Spleen (tissue), 7 donors: ENCODE measurements at regions not wholly inside any gene's neighbourhood (a gene's known extent, or its start where the extent isn't known, plus 50 kb on each side); places are given as distances from the start of the nearest gene placed in this dataset.

Source experiments
- POLR2A ChIP-seq, 3 donors: fragments of 450-650 bp; IDR thresholded peaks; one replicate each; pipeline ENCODE4 v1.5.1; 2017; ENCODE audit warnings: antibody characterized with exemption in 3 of 3, mild to moderate bottlenecking in 1 of 3
- TF ChIP-seq, protein P1 (sequence below), 11 experiments: fragments of 200-600 bp in 7 of 11; fragments of 450-650 bp in 4 of 11; sonication (generic) in 4 of 11; IDR thresholded peaks in 8 of 11; conservative IDR thresholded peaks in 3 of 11; 1 replicate in 7 of 11; 2 replicates in 4 of 11; pipeline versions ENCODE4 v1.4.0 to v1.8.0; 2016 to 2021; ENCODE audit warnings: antibody characterized with exemption in 11 of 11, inconsistent platforms in 4 of 11, mild to moderate bottlenecking in 1 of 11
- donor health status: DM: no; HTN: no; CAD: no; lungs with moderate emphysema.
- donor health status: DM: no; HTN: no; CAD: no.
- donor health status: DM: no; HTN: no; CAD: no.

DNA sequence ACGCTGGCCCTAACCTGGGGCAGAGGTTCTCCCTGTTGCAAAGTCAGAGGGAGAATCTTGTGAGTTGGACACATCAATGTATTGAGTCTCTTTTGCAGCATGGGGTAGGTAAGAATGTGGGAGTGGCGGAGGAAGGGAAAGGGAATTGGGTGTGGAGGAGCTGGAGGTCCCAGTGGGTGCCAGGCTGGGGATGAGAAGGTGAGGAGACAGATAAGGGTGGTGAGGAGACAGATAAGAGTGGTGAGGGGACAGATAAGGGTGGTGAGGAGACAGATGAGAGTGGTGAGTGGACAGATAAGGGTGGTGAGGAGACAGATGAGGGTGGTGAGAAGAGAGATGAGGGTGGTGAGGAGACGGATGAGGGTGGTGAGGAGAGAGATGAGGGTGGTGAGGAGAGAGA lies 72.9 kb upstream of the SFSWAP start:
- TF ChIP-seq, protein P1, sequence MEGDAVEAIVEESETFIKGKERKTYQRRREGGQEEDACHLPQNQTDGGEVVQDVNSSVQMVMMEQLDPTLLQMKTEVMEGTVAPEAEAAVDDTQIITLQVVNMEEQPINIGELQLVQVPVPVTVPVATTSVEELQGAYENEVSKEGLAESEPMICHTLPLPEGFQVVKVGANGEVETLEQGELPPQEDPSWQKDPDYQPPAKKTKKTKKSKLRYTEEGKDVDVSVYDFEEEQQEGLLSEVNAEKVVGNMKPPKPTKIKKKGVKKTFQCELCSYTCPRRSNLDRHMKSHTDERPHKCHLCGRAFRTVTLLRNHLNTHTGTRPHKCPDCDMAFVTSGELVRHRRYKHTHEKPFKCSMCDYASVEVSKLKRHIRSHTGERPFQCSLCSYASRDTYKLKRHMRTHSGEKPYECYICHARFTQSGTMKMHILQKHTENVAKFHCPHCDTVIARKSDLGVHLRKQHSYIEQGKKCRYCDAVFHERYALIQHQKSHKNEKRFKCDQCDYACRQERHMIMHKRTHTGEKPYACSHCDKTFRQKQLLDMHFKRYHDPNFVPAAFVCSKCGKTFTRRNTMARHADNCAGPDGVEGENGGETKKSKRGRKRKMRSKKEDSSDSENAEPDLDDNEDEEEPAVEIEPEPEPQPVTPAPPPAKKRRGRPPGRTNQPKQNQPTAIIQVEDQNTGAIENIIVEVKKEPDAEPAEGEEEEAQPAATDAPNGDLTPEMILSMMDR (IDR thresholded peaks at IDR 0.05 in 8 of 11, conservative IDR thresholded peaks at IDR 0.05 in 3 of 11): no peak
- TF ChIP-seq POLR2A (IDR thresholded peaks at IDR 0.05): no peak
